ENCODE measurements at regions not wholly inside any gene's neighbourhood (a gene's known extent, or its start where the extent isn't known, plus 50 kb on each side); places are given as distances from the start of the nearest gene placed in this dataset.

- H3K27me3 ChIP-seq (ENCODE audit: insufficient read depth, low read length): no peaks in the 10 kb centered on the region
- no peaks in the 10 kb centered on the region for H3K9me3 ChIP-seq (ENCODE audit: low read length)
- H3K36me3 ChIP-seq (ENCODE audit: insufficient read depth, low read length): no peaks in the 10 kb centered on the region
- no peaks in the 10 kb centered on the region for H3K4me1 ChIP-seq (ENCODE audit: insufficient read depth, low read length)
- no peak overlapping the region for H2AFZ ChIP-seq (ENCODE audit: low read depth, low read length)
- H3K4me3 ChIP-seq (ENCODE audit: low read length): no peak overlapping the region
These were observed 101.7 kb upstream of the ITGA1 start for GRCh38 chr5:52685971-52686370.

GRCh38 chr5:52690236-52690768 is 97.4 kb upstream of the ITGA1 start:
- no peaks in the 10 kb centered on the region for H3K36me3 ChIP-seq (ENCODE audit: insufficient read depth, low read length)
- no peaks in the 10 kb centered on the region for H3K9me3 ChIP-seq (ENCODE audit: low read length)
- H3K4me3 ChIP-seq (ENCODE audit: low read length): no peak overlapping the region
- H3K27me3 ChIP-seq (ENCODE audit: insufficient read depth, low read length): no peaks in the 10 kb centered on the region
- no peak overlapping the region for H2AFZ ChIP-seq (ENCODE audit: low read depth, low read length)
- H3K4me1 ChIP-seq (ENCODE audit: insufficient read depth, low read length): no peaks in the 10 kb centered on the region

- Histone ChIP-seq H2AFZ (ENCODE audit: low read depth, low read length) (no peak overlapping the region), H3K9me3 (ENCODE audit: low read length) (no peaks in the 10 kb centered on the region), H3K4me1 (ENCODE audit: insufficient read depth, low read length) (no peaks in the 10 kb centered on the region), H3K27me3 (ENCODE audit: insufficient read depth, low read length) (no peaks in the 10 kb centered on the region), H3K36me3 (ENCODE audit: insufficient read depth, low read length) (no peaks in the 10 kb centered on the region), H3K4me3 (ENCODE audit: low read length) (no peak overlapping the region)
These were observed 95.7 kb upstream of the ITGA1 start for GRCh38 chr5:52692039-52692438.

GRCh38 chr5:52692606-52693005 is 95.1 kb upstream of the ITGA1 start:
- Histone ChIP-seq H3K4me1 (ENCODE audit: insufficient read depth, low read length) (no peaks in the 10 kb centered on the region), H3K27me3 (ENCODE audit: insufficient read depth, low read length) (no peaks in the 10 kb centered on the region), H2AFZ (ENCODE audit: low read depth, low read length) (no peak overlapping the region), H3K4me3 (ENCODE audit: low read length) (no peak overlapping the region), H3K36me3 (ENCODE audit: insufficient read depth, low read length) (no peaks in the 10 kb centered on the region), H3K9me3 (ENCODE audit: low read length) (no peaks in the 10 kb centered on the region)

GRCh38 chr5:52693280-52693679 is 94.4 kb upstream of the ITGA1 start:
- H3K4me3 ChIP-seq (ENCODE audit: low read length): no peak overlapping the region
- H3K4me1 ChIP-seq (ENCODE audit: insufficient read depth, low read length): no peaks in the 10 kb centered on the region
- no peaks in the 10 kb centered on the region for H3K9me3 ChIP-seq (ENCODE audit: low read length)
- H3K36me3 ChIP-seq (ENCODE audit: insufficient read depth, low read length): no peaks in the 10 kb centered on the region
- H3K27me3 ChIP-seq (ENCODE audit: insufficient read depth, low read length): no peaks in the 10 kb centered on the region
- H2AFZ ChIP-seq (ENCODE audit: low read depth, low read length): no peak overlapping the region

GRCh38 chr5:52693836-52694235 is 93.9 kb upstream of the ITGA1 start:
- H3K4me1 ChIP-seq (ENCODE audit: insufficient read depth, low read length): no peaks in the 10 kb centered on the region

GRCh38 chr5:52694648-52695047 is 93.1 kb upstream of the ITGA1 start:
- Histone ChIP-seq H2AFZ (ENCODE audit: low read depth, low read length) (no peak overlapping the region), H3K4me1 (ENCODE audit: insufficient read depth, low read length) (no peaks in the 10 kb centered on the region), H3K36me3 (ENCODE audit: insufficient read depth, low read length) (no peaks in the 10 kb centered on the region), H3K9me3 (ENCODE audit: low read length) (no peaks in the 10 kb centered on the region), H3K4me3 (ENCODE audit: low read length) (no peak overlapping the region), H3K27me3 (ENCODE audit: insufficient read depth, low read length) (no peaks in the 10 kb centered on the region)

More at GRCh38 chr5:52693836-52694235, 93.9 kb upstream of the ITGA1 start:
- Histone ChIP-seq H3K36me3 (ENCODE audit: insufficient read depth, low read length) (no peaks in the 10 kb centered on the region), H3K9me3 (ENCODE audit: low read length) (no peaks in the 10 kb centered on the region), H3K4me3 (ENCODE audit: low read length) (no peak overlapping the region), H2AFZ (ENCODE audit: low read depth, low read length) (no peak overlapping the region), H3K27me3 (ENCODE audit: insufficient read depth, low read length) (no peaks in the 10 kb centered on the region)

- Histone ChIP-seq H3K27me3 (ENCODE audit: insufficient read depth, low read length) (no peaks in the 10 kb centered on the region), H3K4me1 (ENCODE audit: insufficient read depth, low read length) (no peaks in the 10 kb centered on the region), H3K36me3 (ENCODE audit: insufficient read depth, low read length) (no peaks in the 10 kb centered on the region), H3K4me3 (ENCODE audit: low read length) (no peak overlapping the region), H2AFZ (ENCODE audit: low read depth, low read length) (no peak overlapping the region), H3K9me3 (ENCODE audit: low read length) (no peaks in the 10 kb centered on the region)
These were observed 84.8 kb upstream of the ITGA1 start for GRCh38 chr5:52702877-52703276.

GRCh38 chr5:52703321-52703720 is 84.4 kb upstream of the ITGA1 start:
- Histone ChIP-seq H3K4me3 (ENCODE audit: low read length) (no peak overlapping the region), H2AFZ (ENCODE audit: low read depth, low read length) (no peak overlapping the region), H3K9me3 (ENCODE audit: low read length) (no peaks in the 10 kb centered on the region), H3K4me1 (ENCODE audit: insufficient read depth, low read length) (no peaks in the 10 kb centered on the region), H3K36me3 (ENCODE audit: insufficient read depth, low read length) (no peaks in the 10 kb centered on the region), H3K27me3 (ENCODE audit: insufficient read depth, low read length) (no peaks in the 10 kb centered on the region)

GRCh38 chr5:52705720-52706119 is 82.0 kb upstream of the ITGA1 start:
- no peaks in the 10 kb centered on the region for H3K9me3 ChIP-seq (ENCODE audit: low read length)
- H2AFZ ChIP-seq (ENCODE audit: low read depth, low read length): no peak overlapping the region
- H3K4me1 ChIP-seq (ENCODE audit: insufficient read depth, low read length): no peaks in the 10 kb centered on the region
- no peaks in the 10 kb centered on the region for H3K36me3 ChIP-seq (ENCODE audit: insufficient read depth, low read length)
- H3K27me3 ChIP-seq (ENCODE audit: insufficient read depth, low read length): no peaks in the 10 kb centered on the region
- H3K4me3 ChIP-seq (ENCODE audit: low read length): no peak overlapping the region

GRCh38 chr5:52706775-52707174 is 80.9 kb upstream of the ITGA1 start:
- no peaks in the 10 kb centered on the region for H3K27me3 ChIP-seq (ENCODE audit: insufficient read depth, low read length)
- no peaks in the 10 kb centered on the region for H3K4me1 ChIP-seq (ENCODE audit: insufficient read depth, low read length)
- no peaks in the 10 kb centered on the region for H3K9me3 ChIP-seq (ENCODE audit: low read length)
- H3K4me3 ChIP-seq (ENCODE audit: low read length): no peak overlapping the region
- no peak overlapping the region for H2AFZ ChIP-seq (ENCODE audit: low read depth, low read length)
- no peaks in the 10 kb centered on the region for H3K36me3 ChIP-seq (ENCODE audit: insufficient read depth, low read length)

- no peaks in the 10 kb centered on the region for H3K9me3 ChIP-seq (ENCODE audit: low read length)
- no peaks in the 10 kb centered on the region for H3K36me3 ChIP-seq (ENCODE audit: insufficient read depth, low read length)
- no peak overlapping the region for H2AFZ ChIP-seq (ENCODE audit: low read depth, low read length)
- H3K4me3 ChIP-seq (ENCODE audit: low read length): no peak overlapping the region
- no peaks in the 10 kb centered on the region for H3K27me3 ChIP-seq (ENCODE audit: insufficient read depth, low read length)
- H3K4me1 ChIP-seq (ENCODE audit: insufficient read depth, low read length): no peaks in the 10 kb centered on the region
These were observed 80.1 kb upstream of the ITGA1 start for GRCh38 chr5:52707616-52708015.

GRCh38 chr5:52708463-52708862 is 79.3 kb upstream of the ITGA1 start:
- Histone ChIP-seq H3K36me3 (ENCODE audit: insufficient read depth, low read length) (no peaks in the 10 kb centered on the region), H3K9me3 (ENCODE audit: low read length) (no peaks in the 10 kb centered on the region)

GRCh38 chr5:52709167-52709925 is 78.4 kb upstream of the ITGA1 start:
- Histone ChIP-seq H3K27me3 (ENCODE audit: insufficient read depth, low read length) (no peaks in the 10 kb centered on the region), H2AFZ (ENCODE audit: low read depth, low read length) (no peak overlapping the region), H3K36me3 (ENCODE audit: insufficient read depth, low read length) (no peaks in the 10 kb centered on the region), H3K4me1 (ENCODE audit: insufficient read depth, low read length) (no peaks in the 10 kb centered on the region), H3K9me3 (ENCODE audit: low read length) (no peaks in the 10 kb centered on the region), H3K4me3 (ENCODE audit: low read length) (no peak overlapping the region)

More at GRCh38 chr5:52708463-52708862, 79.3 kb upstream of the ITGA1 start:
- Histone ChIP-seq H3K4me3 (ENCODE audit: low read length) (no peak overlapping the region), H2AFZ (ENCODE audit: low read depth, low read length) (no peak overlapping the region), H3K27me3 (ENCODE audit: insufficient read depth, low read length) (no peaks in the 10 kb centered on the region), H3K4me1 (ENCODE audit: insufficient read depth, low read length) (no peaks in the 10 kb centered on the region)

Data from neuron (in vitro differentiated cells).